H1 (cell line): ENCODE measurements at regions not wholly inside any gene's neighbourhood (a gene's known extent, or its start where the extent isn't known, plus 50 kb on each side); places are given as distances from the start of the nearest gene placed in this dataset.

ENCODE experiments used
- CTCF ChIA-PET: fragments of 300-600 bp; sonication (Branson Sonifier 250); formaldehyde crosslinking; loops from one replicate; lab custom pipeline; 2021; ENCODE audit not compliant: partially characterized antibody; lab: Charles Lee
- POLR2A ChIA-PET: fragments of 300-600 bp; sonication (Branson Sonifier 250); formaldehyde crosslinking; loops from one replicate; lab custom pipeline; 2021; ENCODE audit warnings: inconsistent platforms; ENCODE audit not compliant: partially characterized antibody; lab: Charles Lee
- DNase-seq, 2 experiments: peaks; one replicate each; pipeline versions ENCODE4 v3.0.0 to v3.0.0-alpha.2; 2010 to 2022; ENCODE audit warnings: low spot score in 2 of 2, low read depth in 1 of 2, mixed read lengths in 1 of 2
- FAIRE-seq: peaks from 2 replicates; lab custom pipeline; 2011; peaks lifted over from hg19 to GRCh38; lab: Jason Lieb, UNC
- H2AFZ ChIP-seq: 2 replicates; pipeline ENCODE4 v1.8.1; 2012; ENCODE audit warnings: low read length, inconsistent platforms
- H2AK5ac ChIP-seq: 2 replicates; pipeline ENCODE4 v1.6.1; 2013; ENCODE audit warnings: low read depth, low read length
- H2BK120ac ChIP-seq: replicated peaks from 2 replicates; pipeline ENCODE3; 2013; ENCODE audit warnings: low read depth, low read length, inconsistent platforms
- H2BK12ac ChIP-seq: 2 replicates; pipeline ENCODE4 v1.6.1; 2013; ENCODE audit warnings: low read depth, low read length
- H2BK15ac ChIP-seq: 2 replicates; pipeline ENCODE4 v1.6.1; 2013; ENCODE audit warnings: low read length
- H2BK20ac ChIP-seq: 2 replicates; pipeline ENCODE4 v1.6.1; 2013; ENCODE audit warnings: low read length
- H2BK5ac ChIP-seq: 2 replicates; pipeline ENCODE4 v1.6.1; 2013; ENCODE audit warnings: low read depth, low read length
- H3K14ac ChIP-seq: 2 replicates; pipeline ENCODE4 v1.6.1; 2013; ENCODE audit warnings: inconsistent platforms; ENCODE audit not compliant: insufficient read length
- H3K18ac ChIP-seq: 2 replicates; pipeline ENCODE4 v1.6.1; 2013; ENCODE audit warnings: low read length; ENCODE audit errors: extremely low read depth
- H3K23ac ChIP-seq: 2 replicates; pipeline ENCODE4 v1.6.1; 2013; ENCODE audit warnings: inconsistent platforms; ENCODE audit not compliant: insufficient read length
- H3K23me2 ChIP-seq: 2 replicates; pipeline ENCODE4 v1.6.1; 2013; ENCODE audit warnings: low read depth, low read length
- H3K27ac ChIP-seq: 2 replicates; pipeline ENCODE4 v1.6.1; 2011; ENCODE audit warnings: low read depth, low read length, inconsistent platforms
- H3K27me3 ChIP-seq, 4 experiments: replicated peaks in 1 of 4; 1 replicate in 1 of 4; 2 replicates in 3 of 4; pipeline versions ENCODE4 v1.6.1 to v1.8.1; 2011 to 2013; ENCODE audit warnings: low read length in 3 of 4, mild to moderate bottlenecking in 3 of 4, inconsistent platforms in 2 of 4, mixed read lengths in 2 of 4, moderate library complexity in 1 of 4; ENCODE audit not compliant: control insufficient read depth in 3 of 4, insufficient read depth in 3 of 4; ENCODE audit errors: extremely low read depth in 1 of 4
- H3K36me3 ChIP-seq, 4 experiments: 2 replicates each; pipeline versions ENCODE4 v1.6.1 to v1.8.1; 2011 to 2013; ENCODE audit warnings: mild to moderate bottlenecking in 4 of 4, low read length in 3 of 4, moderate library complexity in 2 of 4, control low read depth in 1 of 4, inconsistent platforms in 1 of 4; ENCODE audit not compliant: insufficient read depth in 4 of 4, control insufficient read depth in 2 of 4
- H3K4ac ChIP-seq: replicated peaks from 2 replicates; pipeline ENCODE3; 2013; ENCODE audit warnings: low read length, low read depth, mixed read lengths, inconsistent platforms; ENCODE audit not compliant: insufficient read length
- H3K4me1 ChIP-seq, 4 experiments: replicated peaks in 1 of 4; 1 replicate in 1 of 4; 2 replicates in 3 of 4; pipeline versions ENCODE4 v1.6.1 to v1.8.1; 2011 to 2013; ENCODE audit warnings: low read length in 3 of 4, inconsistent platforms in 2 of 4, mixed read lengths in 1 of 4; ENCODE audit not compliant: insufficient read depth in 4 of 4, control insufficient read depth in 3 of 4
- H3K4me2 ChIP-seq, 2 experiments: 2 replicates each; pipeline versions ENCODE4 v1.6.1 to v1.8.1; 2011 to 2013; ENCODE audit warnings: low read depth in 2 of 2, low read length in 2 of 2, control low read depth in 1 of 2, inconsistent platforms in 1 of 2, mild to moderate bottlenecking in 1 of 2; ENCODE audit not compliant: insufficient read depth in 1 of 2
- H3K4me3 ChIP-seq, 4 experiments: fragments of 200-600, 300-600 bp in 1 of 4; sonication (generic), shearing (Covaris generic), sonication (Bioruptor Twin) in 1 of 4; 2 replicates each; pipeline versions ENCODE4 v1.5.1 to v1.8.1; 2011 to 2016; ENCODE audit warnings: low read length in 4 of 4, low read depth in 3 of 4, control low read depth in 2 of 4, inconsistent platforms in 2 of 4, mild to moderate bottlenecking in 2 of 4, mixed read lengths in 1 of 4, moderate library complexity in 1 of 4; ENCODE audit not compliant: insufficient read depth in 2 of 4; ENCODE audit errors: extremely low read depth in 1 of 4
- H3K56ac ChIP-seq: replicated peaks from 2 replicates; pipeline ENCODE3; 2013; ENCODE audit warnings: low read depth, mild to moderate bottlenecking, mixed read lengths, low read length, inconsistent platforms; ENCODE audit not compliant: insufficient read length
- H3K79me1 ChIP-seq: 2 replicates; pipeline ENCODE4 v1.6.1; 2013; ENCODE audit warnings: low read depth, low read length, control low read depth
- H3K79me2 ChIP-seq, 2 experiments: 2 replicates each; pipeline versions ENCODE4 v1.6.1 to v1.8.1; 2012 to 2013; ENCODE audit warnings: low read length in 2 of 2, mild to moderate bottlenecking in 2 of 2, inconsistent platforms in 1 of 2; ENCODE audit not compliant: insufficient read depth in 2 of 2, control insufficient read depth in 1 of 2
- H3K9ac ChIP-seq, 4 experiments: replicated peaks in 1 of 4; 1 replicate in 1 of 4; 2 replicates in 3 of 4; pipeline versions ENCODE4 v1.6.1 to v1.8.1; 2011 to 2013; ENCODE audit warnings: low read depth in 3 of 4, low read length in 3 of 4, control low read depth in 2 of 4, mild to moderate bottlenecking in 2 of 4, moderate library complexity in 2 of 4, inconsistent platforms in 1 of 4; ENCODE audit errors: extremely low read depth in 1 of 4
- H3K9me3 ChIP-seq, 2 experiments: 2 replicates each; pipeline versions ENCODE4 v1.6.1 to v1.8.1; 2012 to 2013; ENCODE audit warnings: mild to moderate bottlenecking in 2 of 2, moderate library complexity in 2 of 2, control low read depth in 1 of 2, inconsistent platforms in 1 of 2, low read depth in 1 of 2, low read length in 1 of 2, mixed read lengths in 1 of 2; ENCODE audit not compliant: insufficient read depth in 2 of 2
- H4K20me1 ChIP-seq, 2 experiments: replicated peaks in 1 of 2; 2 replicates each; pipeline versions ENCODE3 to v1.8.1; 2011 to 2013; ENCODE audit warnings: inconsistent platforms in 2 of 2, low read length in 2 of 2, mild to moderate bottlenecking in 1 of 2; ENCODE audit not compliant: insufficient read depth in 2 of 2, control insufficient read depth in 1 of 2
- H4K5ac ChIP-seq: 2 replicates; pipeline ENCODE4 v1.6.1; 2013; ENCODE audit warnings: low read length, low read depth, mixed read lengths, inconsistent platforms; ENCODE audit not compliant: insufficient read length
- H4K8ac ChIP-seq: 2 replicates; pipeline ENCODE4 v1.8.0; 2013; ENCODE audit warnings: mild to moderate bottlenecking, moderate library complexity, low read length, inconsistent platforms; ENCODE audit not compliant: insufficient read depth; ENCODE audit errors: extremely low read depth
- H4K91ac ChIP-seq: replicated peaks from 2 replicates; pipeline ENCODE3; 2013; ENCODE audit warnings: low read length, mixed read lengths, inconsistent platforms; ENCODE audit not compliant: insufficient read length
- BACH1 ChIP-seq: IDR thresholded peaks from 2 replicates; pipeline ENCODE4 v1.6.1; 2012; ENCODE audit warnings: low read length, improper control_type of control experiment
- BRCA1 ChIP-seq: IDR thresholded peaks from 2 replicates; pipeline ENCODE4 v1.6.1; 2012; ENCODE audit warnings: low read depth, low read length, improper control_type of control experiment
- CEBPB ChIP-seq: IDR thresholded peaks from 2 replicates; pipeline ENCODE4 v1.6.1; 2012; ENCODE audit warnings: low read depth, low read length
- CREB1 ChIP-seq: IDR thresholded peaks from 2 replicates; pipeline ENCODE4 v1.6.1; 2012; ENCODE audit warnings: inconsistent platforms
- EP300 ChIP-seq, 2 experiments: IDR thresholded peaks; 1 replicate in 1 of 2; 2 replicates in 1 of 2; pipeline ENCODE4 v1.6.1; 2011 to 2012; ENCODE audit warnings: low read depth in 2 of 2, low read length in 2 of 2, mild to moderate bottlenecking in 2 of 2, borderline replicate concordance in 1 of 2, inconsistent platforms in 1 of 2, moderate library complexity in 1 of 2
- POLR2AphosphoS5 ChIP-seq: IDR thresholded peaks from 2 replicates; pipeline ENCODE4 v1.6.1; 2011; ENCODE audit warnings: low read depth, low read length
- RAD21 ChIP-seq, 2 experiments: IDR thresholded peaks in 1 of 2; conservative IDR thresholded peaks in 1 of 2; 2 replicates each; pipeline ENCODE4 v1.6.1; 2011; ENCODE audit warnings: low read depth in 2 of 2, low read length in 2 of 2, improper control_type of control experiment in 1 of 2, inconsistent platforms in 1 of 2, mild to moderate bottlenecking in 1 of 2, moderate library complexity in 1 of 2
- RBBP5 ChIP-seq: IDR thresholded peaks from 2 replicates; pipeline ENCODE4 v1.7.1; 2012; ENCODE audit warnings: low read depth, mild to moderate bottlenecking, inconsistent platforms, low read length, moderate library complexity, borderline replicate concordance
- SP1 ChIP-seq: IDR thresholded peaks from 2 replicates; pipeline ENCODE4 v1.6.1; 2011; ENCODE audit warnings: low read depth, low read length
- TAF1 ChIP-seq: IDR thresholded peaks from 2 replicates; pipeline ENCODE4 v1.6.1; 2011; ENCODE audit warnings: mild to moderate bottlenecking, low read depth, low read length
- WGBS, 2 experiments: shearing (Covaris generic) in 1 of 2; methylation state at CpG; one replicate each; pipeline versions ENCODE4 v1.1.6 to v1.1.7; 2013 to 2015; ENCODE audit warnings: low lambda C conversion rate in 2 of 2, mixed read lengths in 2 of 2, inconsistent platforms in 1 of 2, low coverage in 1 of 2, missing lambda C conversion rate in 1 of 2; ENCODE audit not compliant: insufficient replicate concordance in 2 of 2, insufficient coverage in 1 of 2, insufficient read length in 1 of 2; ENCODE audit errors: extremely low coverage in 1 of 2, missing lambda C conversion rate in 1 of 2; 5-methylcytosine and 5-hydroxymethylcytosine counted together
- TF ChIP-seq, protein P1 (sequence below): IDR thresholded peaks from 2 replicates; pipeline ENCODE4 v1.6.1; 2012; ENCODE audit warnings: inconsistent platforms

DNA sequence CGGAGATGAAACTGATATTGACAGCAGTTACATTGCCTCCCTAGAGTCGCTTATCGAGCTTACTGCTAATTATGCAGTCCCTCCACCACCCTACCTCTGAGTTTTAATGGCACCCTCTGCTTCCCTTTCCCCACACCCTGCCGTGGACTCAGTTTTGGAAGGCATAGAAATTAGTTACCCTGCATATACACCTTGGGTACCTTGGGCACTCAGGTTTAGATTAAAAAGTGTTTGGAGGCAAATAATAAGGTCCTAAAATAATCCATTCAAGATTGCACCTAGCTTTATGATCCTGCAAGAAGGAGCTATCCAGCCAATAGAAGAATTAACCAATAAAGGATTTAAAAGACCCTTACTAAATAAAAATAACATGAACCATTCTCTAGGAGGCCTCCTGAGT is 117.8 kb upstream of the AGBL1 start:
- no peaks in the 10 kb centered on the region for H3K36me3 ChIP-seq
- WGBS, 2 experiments, result 67% methylated on average over 4 of the region's 4 CpGs; no CpG with 5 or more reads in 1 of the 2 experiments
- H3K27ac ChIP-seq, result no peak overlapping the region
- no peak overlapping the region for H3K56ac ChIP-seq
- H3K4me2 ChIP-seq, result no peak overlapping the region
- no peak for FAIRE-seq
- no peak overlapping the region for H2AK5ac ChIP-seq
- H3K9ac ChIP-seq, result no peak overlapping the region
- no peak overlapping the region for H3K4me3 ChIP-seq
- no peak overlapping the region for H2BK5ac ChIP-seq
- H4K5ac ChIP-seq, result no peak overlapping the region
- no peaks in the 10 kb centered on the region for H3K79me2 ChIP-seq
- H2BK20ac ChIP-seq, result no peak overlapping the region
- no peaks in the 10 kb centered on the region for H3K23me2 ChIP-seq
- H2BK15ac ChIP-seq, result no peak overlapping the region
- no peaks in the 10 kb centered on the region for H3K79me1 ChIP-seq
- H2BK12ac ChIP-seq, result no peak overlapping the region
- no peak overlapping the region for H2AFZ ChIP-seq
- no peak overlapping the region for H3K14ac ChIP-seq
- H3K27me3 ChIP-seq, result no peaks in the 10 kb centered on the region
- no peaks in the 10 kb centered on the region for H3K4me1 ChIP-seq
- no peak overlapping the region for H3K18ac ChIP-seq
- H3K23ac ChIP-seq, result no peak overlapping the region
- no peaks in the 10 kb centered on the region for H3K9me3 ChIP-seq
- TF ChIP-seq CEBPB, result no peak
- no peak for TF ChIP-seq BRCA1
- TF ChIP-seq EP300 (IDR thresholded peaks at IDR 0.05; ENCODE audit: borderline replicate concordance in 1 of 2, low read depth in 2 of 2, low read length in 2 of 2), result no peak
- TF ChIP-seq SP1, result no peak
- TF ChIP-seq RAD21 (IDR thresholded peaks at IDR 0.05 in 1 of 2, conservative IDR thresholded peaks at IDR 0.05 in 1 of 2; ENCODE audit: low read depth in 2 of 2, low read length in 2 of 2), result no peak
- TF ChIP-seq, protein P1, sequence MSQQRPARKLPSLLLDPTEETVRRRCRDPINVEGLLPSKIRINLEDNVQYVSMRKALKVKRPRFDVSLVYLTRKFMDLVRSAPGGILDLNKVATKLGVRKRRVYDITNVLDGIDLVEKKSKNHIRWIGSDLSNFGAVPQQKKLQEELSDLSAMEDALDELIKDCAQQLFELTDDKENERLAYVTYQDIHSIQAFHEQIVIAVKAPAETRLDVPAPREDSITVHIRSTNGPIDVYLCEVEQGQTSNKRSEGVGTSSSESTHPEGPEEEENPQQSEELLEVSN, result no peak
- TF ChIP-seq RBBP5, result no peak
- TF ChIP-seq POLR2AphosphoS5, result no peak
- TF ChIP-seq TAF1, result no peak
- no peak for TF ChIP-seq CREB1
- TF ChIP-seq BACH1, result no peak
- H3K4ac ChIP-seq, result no peak overlapping the region
- no peak overlapping the region for H4K91ac ChIP-seq
- H4K20me1 ChIP-seq, result no peaks in the 10 kb centered on the region
- ChIA-PET POLR2A (no interaction called here), CTCF (interaction anchor here (0.8 to 1.7 kb wide), 3 partner anchors 11 to 154 kb away, joined by 3 to 4 read pairs (median 3); no protein-coding TSS in a partner anchor)
- H4K8ac ChIP-seq, result no peak overlapping the region
- no peak overlapping the region for H2BK120ac ChIP-seq
- no peak for DNase-seq
